GM21367 (cell line): ENCODE measurements at regions not wholly inside any gene's neighbourhood (a gene's known extent, or its start where the extent isn't known, plus 50 kb on each side); places are given as distances from the start of the nearest gene placed in this dataset.

Experiments
- ATAC-seq: cut with Tn5 transposase; IDR thresholded peaks from one replicate; pipeline ENCODE4 v1.9.1; 2021; ENCODE audit not compliant: unreplicated experiment

- ATAC-seq, result no peak
Observed at GRCh38 chr5:143567583-143568504, 164.4 kb upstream of the NR3C1 start.

GRCh38 chr5:143566139-143566538 is 162.7 kb upstream of the NR3C1 start:
- no peak for ATAC-seq

- ATAC-seq, result peak; percentile 99
Observed at GRCh38 chr5:143564417-143564816, 160.9 kb upstream of the NR3C1 start.

GRCh38 chr5:143562935-143563334 is 159.4 kb upstream of the NR3C1 start:
- no peak for ATAC-seq

- ATAC-seq, result no peak
Observed at GRCh38 chr5:143561219-143561618, 157.7 kb upstream of the NR3C1 start.

- no peak for ATAC-seq
Observed at GRCh38 chr5:143560378-143560777, 156.9 kb upstream of the NR3C1 start.

- ATAC-seq, result no peak
Observed at GRCh38 chr5:143559586-143560109, 156.2 kb upstream of the NR3C1 start.

- ATAC-seq, result no peak
Observed at GRCh38 chr5:143558048-143558447, 154.6 kb upstream of the NR3C1 start.

GRCh38 chr5:143557061-143557818 is 153.8 kb upstream of the NR3C1 start:
- no peak for ATAC-seq

- ATAC-seq, result no peak
Observed at GRCh38 chr5:143554918-143555477, 151.5 kb upstream of the NR3C1 start.

- ATAC-seq, result no peak
Observed at GRCh38 chr5:143554187-143554717, 150.8 kb upstream of the NR3C1 start.

- ATAC-seq, result no peak
Observed at GRCh38 chr5:143552680-143553079, 149.2 kb upstream of the NR3C1 start.

- ATAC-seq, result no peak
Observed at GRCh38 chr5:143551820-143552251, 148.3 kb upstream of the NR3C1 start.

- no peak for ATAC-seq
Observed at GRCh38 chr5:143550986-143551630, 147.6 kb upstream of the NR3C1 start.

GRCh38 chr5:143547342-143547741 is 143.9 kb upstream of the NR3C1 start:
- no peak for ATAC-seq

GRCh38 chr5:143546394-143546793 is 142.9 kb upstream of the NR3C1 start:
- no peak for ATAC-seq

GRCh38 chr5:143544606-143545005 is 141.1 kb upstream of the NR3C1 start:
- ATAC-seq, result no peak

- ATAC-seq, result no peak
Observed at GRCh38 chr5:143543358-143544255, 140.1 kb upstream of the NR3C1 start.

GRCh38 chr5:143542798-143543144 is 139.3 kb upstream of the NR3C1 start:
- no peak for ATAC-seq
